PC-9 (cell line): ENCODE measurements at regions not wholly inside any gene's neighbourhood (a gene's known extent, or its start where the extent isn't known, plus 50 kb on each side); places are given as distances from the start of the nearest gene placed in this dataset.

Source experiments
- CTCF ChIP-seq: fragments of 200-600 bp; sonication (generic); conservative IDR thresholded peaks from 2 replicates; pipeline ENCODE4 v1.6.1; 2017; ENCODE audit warnings: mixed run types, antibody characterized with exemption, mild to moderate bottlenecking, moderate library complexity
- EZH2 ChIP-seq: fragments of 200-600 bp; sonication (generic); IDR thresholded peaks from 2 replicates; pipeline ENCODE4 v1.8.0; 2017; ENCODE audit warnings: antibody characterized with exemption, low read depth

GRCh38 chr21:35108887-35109286 is 59.8 kb upstream of the RUNX1 start:
- TF ChIP-seq CTCF (no peak), EZH2 (no peak)
